PFSK-1 (cell line): ENCODE measurements at regions not wholly inside any gene's neighbourhood (a gene's known extent, or its start where the extent isn't known, plus 50 kb on each side); places are given as distances from the start of the nearest gene placed in this dataset.

Experiments
- FOXP2 ChIP-seq: optimal IDR thresholded peaks from 2 replicates; pipeline ENCODE3; 2011; ENCODE audit warnings: borderline replicate concordance, control low read depth, inconsistent platforms; ENCODE audit not compliant: insufficient read depth; ENCODE audit errors: extremely low read length, extremely low read depth
- POLR2AphosphoS5 ChIP-seq: IDR thresholded peaks from 2 replicates; pipeline ENCODE4 v1.6.1; 2012; ENCODE audit warnings: low read depth, mild to moderate bottlenecking, control low read depth, low read length, moderate library complexity
- REST ChIP-seq, 2 experiments: IDR thresholded peaks; 2 replicates each; pipeline versions ENCODE4 v1.6.1 to v1.8.0; 2011 to 2012; ENCODE audit warnings: low read depth in 2 of 2, low read length in 2 of 2, control low read depth in 1 of 2, inconsistent platforms in 1 of 2, mild to moderate bottlenecking in 1 of 2, moderate library complexity in 1 of 2; ENCODE audit not compliant: insufficient read depth in 1 of 2
- SIN3A ChIP-seq: IDR thresholded peaks from 2 replicates; pipeline ENCODE4 v1.6.1; 2012; ENCODE audit warnings: mild to moderate bottlenecking, low read length, moderate library complexity, borderline replicate concordance; ENCODE audit not compliant: insufficient read depth
- TAF1 ChIP-seq: IDR thresholded peaks from 2 replicates; pipeline ENCODE4 v1.6.1; 2012; ENCODE audit warnings: low read length, control low read depth, borderline replicate concordance; ENCODE audit not compliant: insufficient read depth

- TF ChIP-seq SIN3A = no peak
- no peak for TF ChIP-seq TAF1
Measured at GRCh38 chr16:80489173-80489572, 51.6 kb upstream of the DYNLRB2 start.

GRCh38 chr16:80488167-80488566 is 52.6 kb upstream of the DYNLRB2 start:
- TF ChIP-seq POLR2AphosphoS5 (no peak), TAF1 (no peak), SIN3A (no peak), FOXP2 (no peak), REST (IDR thresholded peaks at IDR 0.05; ENCODE audit: insufficient read depth in 1 of 2, low read depth in 2 of 2, low read length in 2 of 2) (no peak)

- no peak for TF ChIP-seq TAF1
- TF ChIP-seq POLR2AphosphoS5 = no peak
- TF ChIP-seq FOXP2 = no peak
- no peak for TF ChIP-seq REST (IDR thresholded peaks at IDR 0.05; ENCODE audit: insufficient read depth in 1 of 2, low read depth in 2 of 2, low read length in 2 of 2)
Measured at GRCh38 chr16:80480664-80481063, 60.1 kb upstream of the DYNLRB2 start.

GRCh38 chr16:80477838-80478237 is 63.0 kb upstream of the DYNLRB2 start:
- no peak for TF ChIP-seq FOXP2
- no peak for TF ChIP-seq REST (IDR thresholded peaks at IDR 0.05; ENCODE audit: insufficient read depth in 1 of 2, low read depth in 2 of 2, low read length in 2 of 2)
- no peak for TF ChIP-seq SIN3A
- no peak for TF ChIP-seq POLR2AphosphoS5
- no peak for TF ChIP-seq TAF1

- TF ChIP-seq POLR2AphosphoS5 = no peak
- no peak for TF ChIP-seq SIN3A
- no peak for TF ChIP-seq FOXP2
- TF ChIP-seq TAF1 = no peak
- TF ChIP-seq REST (IDR thresholded peaks at IDR 0.05; ENCODE audit: insufficient read depth in 1 of 2, low read depth in 2 of 2, low read length in 2 of 2) = no peak
Measured at GRCh38 chr16:80468029-80468428, 72.8 kb upstream of the DYNLRB2 start.
